Astrocyte of the cerebellum (primary cell): ENCODE measurements at regions not wholly inside any gene's neighbourhood (a gene's known extent, or its start where the extent isn't known, plus 50 kb on each side); places are given as distances from the start of the nearest gene placed in this dataset.

Experiments
- DNase-seq: peaks from one replicate; pipeline ENCODE4 v3.0.0-alpha.2; 2011; ENCODE audit warnings: low read depth
- H3K4me3 ChIP-seq: 2 replicates; pipeline ENCODE4 v1.5.1; 2011; ENCODE audit warnings: mild to moderate bottlenecking, low read depth, low read length, moderate library complexity
- CTCF ChIP-seq: IDR thresholded peaks from 2 replicates; pipeline ENCODE4 v1.5.1; 2012; ENCODE audit warnings: low read length, low read depth, moderate library complexity, mild to moderate bottlenecking; ENCODE audit errors: missing control alignments
- in situ Hi-C: cut with HindIII; loops from 2 replicates; pipeline ENCODE4 v1.10.0; 2017; ENCODE audit warnings: low sequenced_read_pairs

GRCh38 chr18:22685788-22686187, 247.3 kb upstream of the RBBP8 start:
- no peak overlapping the region for H3K4me3 ChIP-seq
- in situ Hi-C loops: no loop called here
- no peak for TF ChIP-seq CTCF
- DNase-seq: no peak

DNA sequence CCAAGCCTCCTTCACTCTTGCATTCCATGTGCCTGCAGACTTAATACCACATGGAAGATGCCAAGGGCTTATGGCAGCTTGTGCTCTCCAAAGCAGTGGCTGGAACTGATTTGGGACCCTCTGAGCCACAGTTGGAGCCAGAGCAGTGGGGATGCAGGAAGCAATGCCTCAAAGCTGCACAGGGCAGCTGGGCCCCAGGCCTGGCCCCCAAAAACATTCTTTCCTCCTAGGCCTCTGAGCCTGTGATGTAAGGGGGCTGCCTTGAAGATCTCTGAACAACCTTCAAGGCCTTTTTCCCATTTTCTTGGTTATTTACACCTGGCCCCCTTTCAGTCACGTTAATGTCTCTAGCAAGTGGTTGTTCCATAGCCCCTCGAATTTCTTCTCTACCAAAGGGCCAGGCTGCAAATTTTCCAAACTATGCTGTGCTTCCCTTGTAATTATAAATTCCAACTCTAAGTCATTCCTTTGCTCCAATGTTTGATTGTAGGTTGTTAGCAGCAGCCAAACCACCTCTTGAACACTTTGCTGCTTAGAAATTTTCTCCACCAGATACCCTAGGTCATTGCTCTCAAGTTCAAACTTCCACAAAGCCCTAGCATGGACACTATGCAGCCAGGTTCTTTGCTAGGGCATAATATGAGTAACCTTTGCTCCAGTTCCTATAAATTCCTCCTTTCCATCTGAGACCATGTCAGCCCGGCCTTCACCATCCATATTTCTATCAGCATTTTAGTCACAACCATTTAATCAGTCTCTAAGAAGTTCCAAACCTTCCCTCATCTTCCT, 245.0 kb upstream of the RBBP8 start:
- no peak overlapping the region for H3K4me3 ChIP-seq
- no peak for DNase-seq
- no peak for TF ChIP-seq CTCF
- in situ Hi-C loops: no loop called here

DNA sequence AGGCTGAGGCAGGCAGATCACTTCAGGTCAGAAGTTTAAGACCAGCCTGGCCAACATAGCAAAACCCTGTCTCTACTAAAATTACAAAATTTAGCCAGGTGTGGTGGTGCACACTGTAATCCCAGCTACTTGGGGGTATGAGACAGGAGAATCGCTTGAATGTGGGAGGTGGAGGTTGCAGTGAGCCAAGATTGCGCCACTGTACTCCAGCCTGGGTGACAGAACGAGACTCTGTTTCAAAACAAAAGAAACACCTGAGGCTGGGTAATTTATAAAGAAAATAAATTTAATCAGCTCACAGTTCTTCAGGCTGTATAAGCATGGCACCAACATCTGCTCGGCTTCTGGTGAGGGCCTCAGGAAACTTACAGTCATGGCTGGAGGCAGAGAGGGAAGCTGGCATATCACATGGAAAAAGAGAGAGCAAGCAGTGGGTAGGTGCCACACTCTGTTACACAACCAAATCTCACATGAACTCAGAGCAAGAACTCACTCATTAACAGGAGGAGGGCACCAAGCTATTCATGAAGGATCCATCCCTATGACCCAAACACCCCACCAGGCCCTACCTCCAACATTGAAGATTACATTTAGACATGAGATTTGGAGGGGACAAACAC, 244.1 kb upstream of the RBBP8 start:
- H3K4me3 ChIP-seq: no peak overlapping the region
- in situ Hi-C loops: no loop called here
- TF ChIP-seq CTCF: no peak
- no peak for DNase-seq

GRCh38 chr18:22689712-22690111, 243.4 kb upstream of the RBBP8 start:
- no peak for DNase-seq
- no peak overlapping the region for H3K4me3 ChIP-seq
- in situ Hi-C loops: no loop called here
- no peak for TF ChIP-seq CTCF

- in situ Hi-C loops: no loop called here
- no peak overlapping the region for H3K4me3 ChIP-seq
- no peak for TF ChIP-seq CTCF
- no peak for DNase-seq
These were observed 242.6 kb upstream of the RBBP8 start for GRCh38 chr18:22690556-22690955.

- TF ChIP-seq CTCF: no peak
- DNase-seq: peak; percentile 43
- H3K4me3 ChIP-seq: no peak overlapping the region
- in situ Hi-C loops: no loop called here
These were observed 241.0 kb upstream of the RBBP8 start for GRCh38 chr18:22691946-22692710.
